ENCODE measurements at regions not wholly inside any gene's neighbourhood (a gene's known extent, or its start where the extent isn't known, plus 50 kb on each side); places are given as distances from the start of the nearest gene placed in this dataset.

DNA sequence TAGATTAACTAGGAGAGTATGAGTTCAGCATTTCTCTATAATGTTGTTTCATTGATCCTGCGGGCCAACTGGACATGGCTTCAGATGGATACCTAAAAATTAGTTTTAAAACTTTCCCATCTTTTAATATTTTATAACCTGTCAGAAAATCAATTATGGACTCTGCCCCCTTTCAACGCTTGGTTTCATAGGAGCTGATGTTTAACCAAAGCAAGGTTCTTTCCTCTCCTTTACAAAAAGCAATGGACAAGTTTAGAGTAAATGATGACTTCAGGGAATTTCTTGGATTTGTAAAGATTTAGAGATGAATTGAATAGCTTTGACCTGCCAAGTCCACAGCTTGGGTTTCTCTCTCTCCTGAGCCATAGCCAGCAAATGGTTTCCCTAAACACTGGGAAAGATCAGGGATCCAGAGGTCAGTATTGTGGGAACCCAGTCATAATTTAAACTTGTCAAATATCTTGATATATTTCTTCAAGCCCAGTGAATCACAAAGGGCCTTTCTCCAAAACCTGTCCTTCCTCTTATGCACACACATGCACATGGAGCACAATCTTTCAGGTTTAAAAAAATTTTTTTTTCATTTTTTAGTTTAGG, 177.1 kb downstream of the EVX1 start:
- TF ChIP-seq CTCF (IDR thresholded peaks at IDR 0.05; ENCODE audit: unreplicated experiment in 3 of 3), result no peak
- Mint-ChIP-seq H3K4me3 (no peak overlapping the region), H3K27me3 (ENCODE audit: low read depth) (no peaks in the 10 kb centered on the region), H3K36me3 (ENCODE audit: low read depth) (no peaks in the 10 kb centered on the region), H3K4me1 (peaks cover 16% of the 10 kb centered on the region), H3K27ac (peak overlapping the region in 2 of 3 experiments; percentile 6 to 87), H3K9me3 (no peaks in the 10 kb centered on the region)

DNA sequence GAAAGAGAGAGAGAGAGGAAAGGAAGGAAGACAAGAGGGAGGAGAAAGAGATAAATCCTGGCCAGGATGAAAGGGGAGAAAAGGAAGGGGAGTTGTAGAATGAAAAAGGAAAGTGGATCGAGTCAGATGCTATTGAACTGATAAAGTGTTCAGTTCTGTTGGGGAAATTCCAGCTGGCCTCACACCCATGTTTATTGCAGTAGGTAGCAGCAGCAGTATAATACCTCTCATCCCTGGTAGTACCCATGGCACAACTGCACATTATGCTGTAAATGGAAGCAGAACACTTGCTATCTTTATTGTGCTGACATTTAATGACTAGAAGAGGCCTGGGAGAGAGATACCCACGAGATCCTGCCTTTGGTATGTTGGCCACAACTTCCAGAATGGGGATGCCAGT, 178.1 kb downstream of the EVX1 start:
- H3K36me3 Mint-ChIP-seq (ENCODE audit: low read depth), result no peaks in the 10 kb centered on the region
- H3K27ac Mint-ChIP-seq, result peak overlapping the region in 1 of 3 experiments; percentile 5
- H3K4me3 Mint-ChIP-seq, result no peak overlapping the region
- H3K27me3 Mint-ChIP-seq (ENCODE audit: low read depth), result no peaks in the 10 kb centered on the region
- no peak for TF ChIP-seq CTCF (IDR thresholded peaks at IDR 0.05; ENCODE audit: unreplicated experiment in 3 of 3)
- H3K9me3 Mint-ChIP-seq, result peaks cover 2% of the 10 kb centered on the region
- peaks cover 16% of the 10 kb centered on the region for H3K4me1 Mint-ChIP-seq

GRCh38 chr7:27423290-27423689, 180.7 kb downstream of the EVX1 start:
- Mint-ChIP-seq H3K27me3 (ENCODE audit: low read depth) (no peaks in the 10 kb centered on the region), H3K4me1 (peaks cover 16% of the 10 kb centered on the region), H3K27ac (no peak overlapping the region), H3K36me3 (ENCODE audit: low read depth) (no peaks in the 10 kb centered on the region), H3K4me3 (no peak overlapping the region), H3K9me3 (peaks cover 6% of the 10 kb centered on the region)
- no peak for TF ChIP-seq CTCF (IDR thresholded peaks at IDR 0.05; ENCODE audit: unreplicated experiment in 3 of 3)

GRCh38 chr7:27423821-27424220, 181.2 kb downstream of the EVX1 start:
- H3K4me1 Mint-ChIP-seq, result peaks cover 16% of the 10 kb centered on the region
- H3K27ac Mint-ChIP-seq, result no peak overlapping the region
- H3K4me3 Mint-ChIP-seq, result no peak overlapping the region
- no peaks in the 10 kb centered on the region for H3K27me3 Mint-ChIP-seq (ENCODE audit: low read depth)
- peaks cover 6% of the 10 kb centered on the region for H3K9me3 Mint-ChIP-seq
- no peaks in the 10 kb centered on the region for H3K36me3 Mint-ChIP-seq (ENCODE audit: low read depth)
- TF ChIP-seq CTCF (IDR thresholded peaks at IDR 0.05; ENCODE audit: unreplicated experiment in 3 of 3), result no peak

- no peaks in the 10 kb centered on the region for H3K27me3 Mint-ChIP-seq (ENCODE audit: low read depth)
- no peaks in the 10 kb centered on the region for H3K36me3 Mint-ChIP-seq (ENCODE audit: low read depth)
- H3K27ac Mint-ChIP-seq, result no peak overlapping the region
- peaks cover 14% of the 10 kb centered on the region for H3K4me1 Mint-ChIP-seq
- H3K9me3 Mint-ChIP-seq, result peaks cover 6% of the 10 kb centered on the region
- no peak overlapping the region for H3K4me3 Mint-ChIP-seq
- no peak for TF ChIP-seq CTCF (IDR thresholded peaks at IDR 0.05; ENCODE audit: unreplicated experiment in 3 of 3)
These were observed 181.6 kb downstream of the EVX1 start for GRCh38 chr7:27424231-27424630.

- Mint-ChIP-seq H3K4me1 (peaks cover 8% of the 10 kb centered on the region), H3K27ac (no peak overlapping the region), H3K9me3 (peaks cover 6% of the 10 kb centered on the region), H3K4me3 (no peak overlapping the region), H3K36me3 (ENCODE audit: low read depth) (no peaks in the 10 kb centered on the region), H3K27me3 (ENCODE audit: low read depth) (no peaks in the 10 kb centered on the region)
- no peak for TF ChIP-seq CTCF (IDR thresholded peaks at IDR 0.05; ENCODE audit: unreplicated experiment in 3 of 3)
These were observed 182.1 kb downstream of the EVX1 start for GRCh38 chr7:27424749-27425148.

All from nephron (organoid).